Caco-2 (cell line): ENCODE measurements at regions not wholly inside any gene's neighbourhood (a gene's known extent, or its start where the extent isn't known, plus 50 kb on each side); places are given as distances from the start of the nearest gene placed in this dataset.
A peak's percentile ranks its signal among the peaks of the same experiment; 100 is the strongest.

ENCODE experiments used
- BruUV-seq: library from RNA; stranded (reverse); fragments of 400-500 nt; replicated peaks from 2 replicates; lab custom pipeline; 2021; lab: Mats Ljungman, UMichigan
- CTCF ChIA-PET: fragments of 300-600 bp; sonication (Branson Sonifier 250); formaldehyde crosslinking; loops from one replicate; lab custom pipeline; 2022; ENCODE audit warnings: antibody characterized with exemption; lab: Charles Lee
- POLR2A ChIA-PET: fragments of 300-600 bp; sonication (Branson Sonifier 250); formaldehyde crosslinking; loops from one replicate; lab custom pipeline; 2022; ENCODE audit warnings: antibody characterized with exemption; lab: Charles Lee
- DNase-seq, 2 experiments: peaks; one replicate each; pipeline versions ENCODE4 v3.0.0 to v3.0.0-alpha.2; 2020 to 2022
- H3K27me3 ChIP-seq: replicated peaks from 2 replicates; pipeline ENCODE4 v1.6.0; 2011; ENCODE audit warnings: low read length; ENCODE audit not compliant: control insufficient read depth, insufficient read depth
- H3K36me3 ChIP-seq: 2 replicates; pipeline ENCODE4 v1.5.1; 2011; ENCODE audit warnings: low read length; ENCODE audit not compliant: control insufficient read depth, insufficient read depth
- H3K4me1 ChIP-seq: fragments of 250-450 bp; sonication (Bioruptor Pico); 2 replicates; pipeline ENCODE4 v1.5.1; 2020; ENCODE audit warnings: mild to moderate bottlenecking
- H3K4me3 ChIP-seq: 2 replicates; pipeline ENCODE4 v1.5.1; 2011; ENCODE audit warnings: low read depth, mild to moderate bottlenecking, control low read depth, low read length
- H3K9me3 ChIP-seq: fragments of 250-450 bp; sonication (Bioruptor Pico); 2 replicates; pipeline ENCODE4 v1.5.1; 2020; ENCODE audit warnings: mild to moderate bottlenecking, moderate library complexity
- H3K27ac Mint-ChIP-seq: one replicate; pipeline ENCODE4 v1.8.0; 2022; ENCODE audit warnings: mixed read lengths; ENCODE audit not compliant: unreplicated experiment
- H3K27me3 Mint-ChIP-seq: one replicate; pipeline ENCODE4 v1.8.0; 2022; ENCODE audit warnings: mixed read lengths; ENCODE audit not compliant: insufficient read depth, unreplicated experiment
- H3K36me3 Mint-ChIP-seq: one replicate; pipeline ENCODE4 v1.8.0; 2022; ENCODE audit warnings: mild to moderate bottlenecking, mixed read lengths; ENCODE audit not compliant: insufficient read depth, unreplicated experiment
- H3K4me1 Mint-ChIP-seq: one replicate; pipeline ENCODE4 v1.8.0; 2022; ENCODE audit warnings: low read depth, mixed read lengths; ENCODE audit not compliant: unreplicated experiment
- H3K4me3 Mint-ChIP-seq: one replicate; pipeline ENCODE4 v1.8.0; 2022; ENCODE audit warnings: mild to moderate bottlenecking, moderate library complexity, mixed read lengths; ENCODE audit not compliant: unreplicated experiment
- H3K9me3 Mint-ChIP-seq: one replicate; pipeline ENCODE4 v1.8.0; 2022; ENCODE audit warnings: mixed read lengths; ENCODE audit not compliant: unreplicated experiment
- CTCF ChIP-seq, 2 experiments: fragments of 200-600 bp in 1 of 2; IDR thresholded peaks; 1 replicate in 1 of 2; 2 replicates in 1 of 2; pipeline versions ENCODE4 v1.5.1 to v1.8.0; 2011 to 2022; ENCODE audit warnings: antibody characterized with exemption in 1 of 2, control low read depth in 1 of 2, inconsistent platforms in 1 of 2, low read depth in 1 of 2, low read length in 1 of 2, mild to moderate bottlenecking in 1 of 2, moderate library complexity in 1 of 2; ENCODE audit not compliant: insufficient read depth in 1 of 2, severe bottlenecking in 1 of 2, unreplicated experiment in 1 of 2
- intact Hi-C: fragments of 100-400 bp; cut with micrococcal nuclease; formaldehyde crosslinking; loops from one replicate; pipeline ENCODE4 v1.10.0; 2022; ENCODE audit not compliant: unreplicated experiment

DNA sequence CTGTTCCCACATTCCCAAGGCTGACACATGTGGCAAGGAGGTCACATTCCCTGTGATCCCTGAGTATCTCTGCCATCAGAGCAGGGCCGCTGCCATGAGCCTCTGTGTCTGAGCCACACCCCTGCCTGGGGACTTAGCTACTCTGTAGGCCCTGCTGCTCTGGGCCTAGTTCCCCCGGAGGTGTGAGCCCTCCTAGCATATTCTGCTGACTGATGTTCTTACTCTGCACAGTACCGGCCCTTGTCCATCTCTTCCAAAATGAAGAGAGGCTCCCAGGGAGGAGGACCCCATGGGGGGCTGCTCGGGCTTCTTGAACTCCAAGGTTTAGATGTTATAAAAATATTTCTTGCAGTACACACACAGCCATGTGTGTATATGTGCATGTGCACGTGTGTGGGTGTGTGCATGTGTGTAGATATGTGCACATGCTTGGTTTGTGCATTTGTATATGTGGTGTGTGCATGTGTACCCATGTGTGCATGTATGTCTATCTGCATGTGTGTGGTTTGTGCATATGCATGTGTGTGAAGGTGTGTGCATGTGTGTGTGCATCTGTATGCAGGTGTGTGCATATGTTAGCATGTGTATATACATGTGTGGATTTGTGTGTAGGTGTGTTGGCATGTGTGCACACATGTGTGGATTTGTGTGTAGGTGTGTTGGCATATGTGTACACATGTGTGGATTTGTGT lies 101.2 kb downstream of the ERMARD start:
- no peaks in the 10 kb centered on the region for H3K9me3 ChIP-seq
- no peak overlapping the region for H3K4me3 Mint-ChIP-seq
- TF ChIP-seq CTCF (IDR thresholded peaks at IDR 0.05; ENCODE audit: insufficient read depth in 1 of 2, low read depth in 1 of 2, low read length in 1 of 2, severe bottlenecking in 1 of 2, unreplicated experiment in 1 of 2) = no peak
- no TSS peak for BruUV-seq
- POLR2A ChIA-PET = no interaction called here
- H3K36me3 Mint-ChIP-seq = no peaks in the 10 kb centered on the region
- H3K9me3 Mint-ChIP-seq = peaks cover 12% of the 10 kb centered on the region
- H3K27me3 Mint-ChIP-seq = no peaks in the 10 kb centered on the region
- DNase-seq = no peak
- intact Hi-C loops = no loop called here
- H3K4me3 ChIP-seq = no peak overlapping the region
- peak overlapping the region; percentile 44 for H3K27ac Mint-ChIP-seq
- H3K27me3 ChIP-seq = no peaks in the 10 kb centered on the region
- H3K4me1 ChIP-seq = no peaks in the 10 kb centered on the region
- H3K4me1 Mint-ChIP-seq = no peaks in the 10 kb centered on the region
- CTCF ChIA-PET = no interaction called here
- H3K36me3 ChIP-seq = no peaks in the 10 kb centered on the region

DNA sequence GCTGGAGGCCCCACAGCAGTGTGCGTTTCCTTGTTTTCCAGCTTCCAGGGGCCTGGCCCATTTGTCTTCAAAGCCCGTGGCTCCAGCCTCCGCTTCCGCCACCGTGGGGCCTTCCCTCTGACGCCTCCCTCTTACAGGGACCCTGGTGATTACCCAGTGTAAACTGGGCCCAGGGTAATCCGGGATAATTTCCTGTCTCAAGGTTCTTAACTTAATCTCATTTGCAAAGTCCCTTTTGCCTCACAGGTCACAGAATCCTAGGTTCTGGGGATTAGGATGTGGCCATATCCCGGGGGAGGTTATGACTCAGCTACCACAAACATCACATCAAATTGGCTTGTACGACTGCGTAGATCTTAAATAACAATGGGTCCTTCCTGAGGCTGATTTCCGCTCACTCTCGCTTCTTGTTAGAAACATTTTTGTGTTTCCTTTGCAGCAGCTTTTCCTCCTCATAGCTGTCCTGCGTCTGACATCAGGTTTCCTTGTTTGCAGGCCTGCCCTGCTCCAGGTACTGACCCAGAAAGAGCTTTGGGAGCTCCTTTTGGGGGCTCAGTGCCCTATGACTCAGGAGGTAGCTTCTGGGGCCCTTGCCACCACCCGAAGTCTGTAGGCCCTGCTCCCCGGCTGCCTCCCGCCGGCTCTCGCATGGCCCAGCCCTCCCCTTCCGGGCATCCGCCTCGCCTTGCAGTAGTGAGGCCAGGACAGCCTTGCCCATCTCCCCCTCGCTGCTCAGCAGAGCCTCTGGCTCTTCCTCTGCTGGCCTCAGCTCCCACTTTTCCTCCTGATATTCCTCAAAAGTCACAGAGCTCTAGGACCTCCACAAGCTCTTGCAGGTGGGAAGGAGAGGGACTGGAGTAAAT lies 100.5 kb downstream of the ERMARD start:
- peaks cover 12% of the 10 kb centered on the region for H3K9me3 Mint-ChIP-seq

More for the DNA sequence above, 100.5 kb downstream of the ERMARD start:
- Histone ChIP-seq H3K27me3 (no peaks in the 10 kb centered on the region), H3K4me3 (no peak overlapping the region), H3K4me1 (no peaks in the 10 kb centered on the region), H3K9me3 (no peaks in the 10 kb centered on the region), H3K36me3 (no peaks in the 10 kb centered on the region)
- no peak for DNase-seq
- H3K27me3 Mint-ChIP-seq = no peaks in the 10 kb centered on the region
- intact Hi-C loops = no loop called here
- H3K4me1 Mint-ChIP-seq = no peaks in the 10 kb centered on the region
- peak overlapping the region; percentile 44 for H3K27ac Mint-ChIP-seq
- TF ChIP-seq CTCF (IDR thresholded peaks at IDR 0.05; ENCODE audit: insufficient read depth in 1 of 2, low read depth in 1 of 2, low read length in 1 of 2, severe bottlenecking in 1 of 2, unreplicated experiment in 1 of 2) = no peak
- no TSS peak for BruUV-seq
- H3K4me3 Mint-ChIP-seq = no peak overlapping the region
- ChIA-PET POLR2A (no interaction called here), CTCF (no interaction called here)
- no peaks in the 10 kb centered on the region for H3K36me3 Mint-ChIP-seq
